ENCODE measurements at regions not wholly inside any gene's neighbourhood (a gene's known extent, or its start where the extent isn't known, plus 50 kb on each side); places are given as distances from the start of the nearest gene placed in this dataset.

DNA sequence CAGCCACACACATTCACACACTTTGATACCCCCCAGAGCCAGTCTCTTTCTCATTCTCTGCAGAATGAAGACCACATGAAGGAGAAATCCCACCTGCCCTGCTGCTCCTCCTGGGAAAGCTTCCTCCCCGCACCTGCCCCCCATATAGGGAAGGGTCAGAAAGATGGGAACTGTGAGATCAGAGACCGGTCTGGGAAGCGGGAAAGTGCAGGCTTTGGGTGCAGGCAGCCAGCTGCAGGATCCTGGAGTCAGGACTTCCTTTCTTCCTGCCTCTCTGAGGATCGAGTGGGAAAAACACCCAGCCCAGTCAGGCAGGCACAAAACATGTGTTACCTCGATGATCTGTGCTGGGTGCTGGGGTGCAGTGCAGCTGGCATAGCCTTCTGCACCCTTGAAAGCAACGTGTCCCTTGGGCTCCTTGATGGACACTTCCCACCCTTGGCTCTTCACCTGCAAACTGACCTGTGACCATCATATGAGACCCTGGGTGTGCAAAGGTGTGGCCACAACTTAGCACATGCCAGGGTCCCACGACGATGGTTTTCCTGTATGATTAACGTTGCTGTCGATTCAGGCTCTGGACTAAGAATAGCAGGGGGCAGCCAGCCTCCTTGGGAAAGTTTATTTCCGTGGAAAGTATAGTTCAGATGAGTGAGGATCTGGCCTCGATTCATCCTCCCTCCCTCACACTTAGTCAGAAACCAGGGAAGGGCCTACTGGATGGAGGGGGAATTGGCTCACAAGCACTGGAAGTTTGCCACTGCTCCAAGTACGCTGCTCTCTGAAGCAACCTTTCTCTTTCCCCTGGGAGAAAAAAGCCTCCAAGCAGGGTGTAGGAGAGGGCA is 105.4 kb upstream of the MED13L start:
- DNase-seq, result peak; percentile 12

DNA sequence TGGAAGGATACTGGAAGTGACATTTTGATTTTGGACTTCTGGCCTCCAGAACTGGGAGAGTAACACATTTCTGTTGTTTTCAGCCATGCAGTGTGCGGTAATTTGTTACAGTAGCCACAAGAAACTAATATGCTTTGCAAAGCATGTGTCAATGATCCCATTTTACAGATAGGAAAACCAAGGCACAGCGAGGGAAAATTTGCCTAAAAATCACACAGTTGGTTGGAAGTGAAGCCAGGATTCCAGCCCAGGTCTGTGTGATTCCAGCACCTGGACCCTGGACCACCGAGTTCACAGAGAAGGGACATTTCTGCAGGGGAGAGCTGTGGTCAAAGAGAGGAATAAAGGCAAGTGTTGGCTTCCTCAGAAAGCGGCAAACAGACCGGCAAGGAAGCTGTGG is 106.7 kb upstream of the MED13L start:
- no peak for DNase-seq

GRCh38 chr12:116384691-116385485 is 107.4 kb upstream of the MED13L start:
- no peak for DNase-seq

DNA sequence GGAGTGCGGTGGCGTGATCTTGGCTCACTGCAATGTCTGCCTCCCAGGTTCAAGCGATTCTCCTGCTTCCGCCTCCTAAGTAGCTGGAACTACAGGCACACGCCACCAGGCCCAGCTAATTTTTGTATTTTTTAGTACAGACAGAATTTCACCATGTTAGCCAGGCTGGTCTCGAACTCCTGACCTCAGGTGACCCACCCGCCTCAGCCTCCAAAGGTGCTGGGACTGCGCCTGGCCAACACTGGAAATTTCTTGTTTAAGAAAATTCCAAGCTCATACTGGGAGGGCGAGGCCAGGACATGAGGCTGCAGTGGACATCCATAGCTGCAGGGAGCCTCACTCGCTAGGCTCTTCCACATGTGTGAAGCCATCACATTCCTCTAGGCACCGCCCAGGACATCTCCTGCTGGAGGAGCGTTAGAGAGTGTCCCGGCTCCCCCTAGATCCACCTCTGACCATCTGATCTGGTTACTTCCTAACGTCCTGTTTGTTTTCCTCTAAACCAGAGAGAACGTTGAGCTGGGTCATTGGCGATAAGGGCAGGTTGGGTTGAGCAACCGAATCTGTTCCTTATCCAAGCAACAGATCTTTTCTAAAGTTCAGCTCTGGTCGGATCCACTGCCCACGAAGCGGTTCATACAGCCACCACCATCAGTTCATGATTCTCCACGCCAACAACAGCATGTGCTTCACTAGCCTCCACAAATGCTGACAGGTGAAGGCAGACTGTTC is 108.2 kb upstream of the MED13L start:
- DNase-seq, result no peak

DNA sequence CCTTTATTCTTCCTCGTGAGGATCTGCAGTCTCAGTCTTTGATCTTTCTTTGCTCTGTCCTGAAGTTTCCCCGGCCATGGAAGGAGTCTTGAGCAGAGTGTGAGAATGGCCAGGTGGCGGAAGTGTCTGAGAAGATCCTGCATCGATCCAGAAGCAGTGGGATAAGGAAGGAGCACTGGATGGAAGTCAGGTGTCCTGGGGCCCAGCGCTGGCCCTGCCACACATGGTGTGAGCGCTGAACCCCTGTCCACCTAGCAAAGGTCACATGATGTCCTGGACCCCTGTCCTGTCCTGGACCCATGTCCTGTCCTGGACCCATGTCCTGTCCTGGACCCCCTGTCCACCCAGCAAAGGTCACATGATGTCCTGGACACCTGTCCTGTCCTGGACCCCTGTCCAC is 111.8 kb upstream of the MED13L start:
- DNase-seq, result no peak

DNA sequence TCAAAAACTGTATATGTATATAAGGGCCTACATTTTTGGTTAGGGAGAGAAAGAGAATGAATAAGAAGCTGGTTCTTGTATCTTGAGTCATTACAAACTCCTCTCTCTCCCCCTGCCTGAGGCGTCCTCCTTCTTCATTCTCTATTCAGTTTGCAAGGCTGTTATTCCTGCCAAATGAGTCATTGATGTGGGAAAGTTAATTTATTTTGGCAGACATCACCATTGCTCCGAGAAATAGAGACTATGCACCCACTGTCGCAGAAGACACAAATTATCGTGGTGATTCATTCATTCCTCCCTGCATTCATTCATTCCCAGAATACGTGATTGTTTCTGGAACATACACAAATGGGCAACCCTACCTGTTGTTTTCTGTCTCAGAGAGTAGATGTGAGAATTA is 112.5 kb upstream of the MED13L start:
- DNase-seq, result no peak

DNA sequence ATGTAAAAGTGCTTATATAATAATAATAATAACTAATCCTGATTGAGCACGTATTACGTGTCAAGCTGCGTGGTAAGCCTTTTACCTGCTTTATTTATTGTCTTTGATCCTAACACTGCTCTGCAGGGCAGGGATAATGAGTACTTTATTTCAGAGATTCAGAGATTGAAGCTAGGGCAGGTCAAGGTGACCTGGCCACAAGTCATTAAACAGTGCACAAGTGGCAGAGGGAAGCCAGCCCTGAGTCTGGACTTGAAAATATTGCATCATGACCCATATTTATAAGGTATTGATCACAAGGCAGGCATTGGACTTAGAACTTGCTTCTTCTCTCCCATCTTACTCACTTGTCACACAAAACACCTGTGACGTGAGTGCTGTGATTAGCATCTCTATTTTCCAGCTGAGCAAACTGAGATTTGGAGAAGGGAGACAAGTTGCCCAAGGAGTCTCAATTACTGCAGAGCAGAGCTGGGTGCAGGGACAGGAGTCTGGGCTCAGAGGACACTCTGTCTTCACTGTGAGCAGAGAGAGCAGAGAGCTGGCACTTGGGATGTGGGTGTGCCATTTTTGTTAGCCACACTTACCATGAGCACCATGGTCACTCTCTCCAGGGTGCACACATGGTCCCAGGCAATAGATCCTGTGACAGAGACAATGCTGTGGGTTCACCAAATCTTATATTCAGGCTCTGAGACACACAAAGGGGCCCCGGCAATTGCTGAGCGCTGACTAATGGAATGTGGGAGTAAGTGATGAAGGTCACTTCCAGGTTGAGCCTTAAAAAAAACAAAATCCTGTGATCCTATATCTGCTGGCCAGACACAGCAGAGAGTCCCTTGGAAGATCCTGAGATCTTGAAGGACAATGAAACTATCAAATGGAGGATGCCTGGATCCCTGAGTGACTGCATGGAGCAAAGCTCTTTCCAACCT is 113.2 kb upstream of the MED13L start:
- no peak for DNase-seq

GRCh38 chr12:116391501-116391900 is 114.0 kb upstream of the MED13L start:
- DNase-seq, result no peak

DNA sequence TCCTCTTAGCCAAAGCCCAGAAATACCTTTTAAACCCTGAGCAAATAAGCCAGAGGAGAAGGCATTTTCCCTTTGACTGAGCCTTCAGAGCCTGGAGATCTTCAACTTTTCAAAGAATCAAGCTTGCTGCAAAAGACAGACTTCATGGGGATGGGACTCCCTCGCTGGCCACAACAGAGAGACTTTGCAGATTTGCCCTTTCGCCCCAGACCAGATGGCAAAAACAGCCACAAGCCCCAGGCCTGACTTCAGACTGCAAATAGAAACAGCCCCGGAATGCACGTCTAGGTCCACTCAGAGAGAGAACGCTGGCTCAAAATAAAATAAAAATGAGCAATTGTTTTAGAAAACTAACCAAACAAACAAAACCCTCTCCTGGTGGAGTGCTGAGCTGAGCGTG is 114.6 kb upstream of the MED13L start:
- no peak for DNase-seq

DNA sequence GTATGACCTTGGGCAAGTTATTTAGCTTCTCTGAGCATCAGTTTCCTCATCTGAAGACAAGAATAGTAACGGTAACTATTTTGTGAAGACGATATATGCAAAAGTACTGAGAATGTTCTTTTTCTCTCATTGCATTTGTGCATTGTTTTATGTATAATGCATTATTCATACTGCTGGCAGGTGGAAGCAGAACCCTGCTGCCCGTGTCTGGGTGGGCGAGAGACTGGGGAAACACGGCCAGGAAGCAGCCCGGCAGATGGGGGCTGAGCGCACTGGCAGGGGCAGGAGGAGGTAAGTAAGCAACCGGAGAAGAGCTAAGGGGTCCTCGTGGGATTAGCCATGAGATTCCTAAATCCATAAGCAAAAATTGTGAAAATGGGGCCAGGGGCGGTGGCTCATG is 115.8 kb upstream of the MED13L start:
- peak; percentile 27 for DNase-seq

GRCh38 chr12:116393859-116394650 is 116.6 kb upstream of the MED13L start:
- no peak for DNase-seq

- DNase-seq, result no peak
Observed at GRCh38 chr12:116395396-116395795, 117.9 kb upstream of the MED13L start.

GRCh38 chr12:116397148-116397547 is 119.7 kb upstream of the MED13L start:
- DNase-seq, result no peak

DNA sequence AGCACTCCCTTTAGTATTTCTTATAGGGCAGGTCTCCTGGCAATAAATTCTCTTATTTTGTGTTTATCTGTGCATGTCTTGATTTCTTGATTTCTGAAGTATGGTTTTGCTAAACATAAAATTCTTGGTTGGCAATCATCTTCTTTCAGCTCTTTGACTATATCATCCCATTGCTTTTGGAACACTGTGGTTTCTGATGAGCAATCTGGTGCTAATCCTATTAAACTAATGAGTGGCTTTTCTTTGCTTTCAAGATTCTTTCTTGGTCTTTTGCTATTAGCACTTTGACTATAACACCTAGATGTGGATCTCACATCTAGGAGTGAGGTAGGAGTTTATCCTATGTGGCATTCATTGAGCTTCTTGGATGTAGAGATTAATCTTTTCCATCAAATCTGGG is 120.7 kb upstream of the MED13L start:
- DNase-seq, result no peak

GRCh38 chr12:116399055-116399454 is 121.6 kb upstream of the MED13L start:
- DNase-seq, result no peak

DNA sequence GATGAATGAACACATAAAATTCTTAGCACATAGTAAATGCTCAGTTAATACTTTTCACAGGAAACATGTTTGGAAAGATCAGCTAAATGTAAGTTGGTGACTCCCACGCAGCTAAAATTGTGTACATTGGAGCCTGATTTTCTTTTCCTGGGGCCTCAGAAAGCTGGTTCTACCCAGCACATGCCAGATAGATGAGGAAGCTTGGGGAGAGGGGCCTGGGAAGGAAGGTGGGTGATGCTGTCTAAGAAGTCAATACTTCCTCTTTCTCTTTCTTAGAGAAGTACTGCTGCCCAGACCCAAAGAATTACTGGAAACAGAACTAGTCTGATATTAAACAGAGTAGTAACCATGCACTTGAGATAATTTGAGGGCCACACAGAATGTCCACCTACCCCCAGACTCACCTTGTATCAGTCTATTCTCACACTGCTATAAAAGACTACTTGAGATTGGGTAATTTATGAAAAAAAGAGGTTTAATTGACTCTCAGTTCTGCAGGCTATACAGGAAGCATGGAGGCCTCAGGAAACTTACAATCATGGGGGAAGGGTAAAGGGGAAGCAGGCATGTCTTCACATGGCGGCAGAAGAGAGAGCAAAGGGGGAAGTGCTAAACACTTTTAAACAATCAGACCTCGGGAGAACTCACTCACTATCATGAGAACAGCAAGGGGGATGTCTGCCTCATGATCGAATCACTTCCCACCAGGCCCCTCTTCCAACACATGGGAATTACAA is 123.3 kb upstream of the MED13L start:
- DNase-seq, result no peak

DNA sequence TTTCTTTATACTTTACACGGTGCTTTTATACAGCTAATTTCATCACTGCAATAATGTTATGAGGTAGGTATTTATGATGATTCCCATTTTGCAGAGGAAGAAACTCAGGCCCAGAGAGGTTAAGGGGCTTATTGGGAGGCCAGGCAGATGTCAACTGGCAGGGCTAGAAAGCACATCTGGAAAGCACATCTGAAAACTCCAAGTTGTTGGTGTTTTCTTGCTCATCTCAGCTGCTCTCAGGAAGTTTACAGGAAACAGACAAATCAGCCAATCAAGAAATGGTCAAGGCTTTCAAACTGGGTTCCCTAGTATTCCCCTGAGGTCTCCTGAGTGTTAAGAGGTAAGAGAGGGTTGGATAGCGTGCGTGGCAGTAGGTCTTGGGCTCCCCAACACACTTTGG is 124.1 kb upstream of the MED13L start:
- DNase-seq, result no peak

GRCh38 chr12:116402163-116402939 is 124.9 kb upstream of the MED13L start:
- DNase-seq, result no peak

- DNase-seq, result no peak
Observed at GRCh38 chr12:116403546-116403945, 126.1 kb upstream of the MED13L start.

GRCh38 chr12:116404247-116404646 is 126.8 kb upstream of the MED13L start:
- DNase-seq, result no peak

Data from NCI-H2171 treated with DMSO at 0.1 percent for 48 hours (cell line).